ENCODE measurements at regions not wholly inside any gene's neighbourhood (a gene's known extent, or its start where the extent isn't known, plus 50 kb on each side); places are given as distances from the start of the nearest gene placed in this dataset.

GRCh38 chr12:111222027-111222414 lies 146.9 kb downstream of the PHETA1 start:
- no peak for DNase-seq (ENCODE audit: low spot score)

- no peak for DNase-seq (ENCODE audit: low spot score)
Measured at GRCh38 chr12:111221062-111222026, 147.6 kb downstream of the PHETA1 start.

GRCh38 chr12:111220363-111220762 lies 148.5 kb downstream of the PHETA1 start:
- DNase-seq (ENCODE audit: low spot score), result no peak

- DNase-seq (ENCODE audit: low spot score), result no peak
Measured at GRCh38 chr12:111219440-111219839, 149.5 kb downstream of the PHETA1 start.

- no peak for DNase-seq (ENCODE audit: low spot score)
Measured at GRCh38 chr12:111218499-111218898, 150.4 kb downstream of the PHETA1 start.

GRCh38 chr12:111216387-111217159 lies 152.3 kb downstream of the PHETA1 start:
- no peak for DNase-seq (ENCODE audit: low spot score)

- no peak for DNase-seq (ENCODE audit: low spot score)
Measured at GRCh38 chr12:111215881-111216280, 153.0 kb downstream of the PHETA1 start.

GRCh38 chr12:111214401-111214800 lies 154.5 kb downstream of the PHETA1 start:
- no peak for DNase-seq (ENCODE audit: low spot score)

- DNase-seq (ENCODE audit: low spot score), result no peak
Measured at GRCh38 chr12:111213561-111213960, 155.3 kb downstream of the PHETA1 start.

- DNase-seq (ENCODE audit: low spot score), result no peak
Measured at GRCh38 chr12:111212814-111213456, 156.0 kb downstream of the PHETA1 start.

GRCh38 chr12:111211910-111212757 lies 156.8 kb downstream of the PHETA1 start:
- no peak for DNase-seq (ENCODE audit: low spot score)

- no peak for DNase-seq (ENCODE audit: low spot score)
Measured at GRCh38 chr12:111209811-111210210, 159.1 kb downstream of the PHETA1 start.

GRCh38 chr12:111207761-111208160 lies 161.1 kb downstream of the PHETA1 start:
- DNase-seq (ENCODE audit: low spot score), result no peak

GRCh38 chr12:111204788-111205241 lies 164.1 kb downstream of the PHETA1 start:
- no peak for DNase-seq (ENCODE audit: low spot score)

GRCh38 chr12:111203969-111204368 lies 164.9 kb downstream of the PHETA1 start:
- no peak for DNase-seq (ENCODE audit: low spot score)

- no peak for DNase-seq (ENCODE audit: low spot score)
Measured at GRCh38 chr12:111203446-111203845, 165.4 kb downstream of the PHETA1 start.

GRCh38 chr12:111202237-111202915 lies 166.5 kb downstream of the PHETA1 start:
- DNase-seq (ENCODE audit: low spot score), result no peak

GRCh38 chr12:111201495-111202236 lies 167.2 kb downstream of the PHETA1 start:
- no peak for DNase-seq (ENCODE audit: low spot score)

- DNase-seq (ENCODE audit: low spot score), result no peak
Measured at GRCh38 chr12:111201036-111201435, 167.9 kb downstream of the PHETA1 start.

- no peak for DNase-seq (ENCODE audit: low spot score)
Measured at GRCh38 chr12:111197376-111197944, 171.4 kb downstream of the PHETA1 start.

Data from AG08395 (cell line).